ENCODE measurements at regions not wholly inside any gene's neighbourhood (a gene's known extent, or its start where the extent isn't known, plus 50 kb on each side); places are given as distances from the start of the nearest gene placed in this dataset.

GRCh38 chr12:124448955-124449622 lies 118.3 kb downstream of the NCOR2 start:
- no peak overlapping the region for H3K4me3 ChIP-seq (ENCODE audit: low read depth, low read length)
- no peak for TF ChIP-seq CTCF (IDR thresholded peaks at IDR 0.05; ENCODE audit: insufficient read depth, low read length)
- no peak for DNase-seq (ENCODE audit: low read depth)

- no peak for DNase-seq (ENCODE audit: low read depth)
- TF ChIP-seq CTCF (IDR thresholded peaks at IDR 0.05; ENCODE audit: insufficient read depth, low read length) = no peak
- H3K4me3 ChIP-seq (ENCODE audit: low read depth, low read length) = no peak overlapping the region
Observed at GRCh38 chr12:124448241-124448954, 119.0 kb downstream of the NCOR2 start.

GRCh38 chr12:124446364-124446763 lies 121.0 kb downstream of the NCOR2 start:
- no peak overlapping the region for H3K4me3 ChIP-seq (ENCODE audit: low read depth, low read length)
- TF ChIP-seq CTCF (IDR thresholded peaks at IDR 0.05; ENCODE audit: insufficient read depth, low read length) = no peak
- no peak for DNase-seq (ENCODE audit: low read depth)

- no peak overlapping the region for H3K4me3 ChIP-seq (ENCODE audit: low read depth, low read length)
- TF ChIP-seq CTCF (IDR thresholded peaks at IDR 0.05; ENCODE audit: insufficient read depth, low read length) = no peak
- no peak for DNase-seq (ENCODE audit: low read depth)
Observed at GRCh38 chr12:124445826-124446225, 121.6 kb downstream of the NCOR2 start.

GRCh38 chr12:124445121-124445718 lies 122.2 kb downstream of the NCOR2 start:
- H3K4me3 ChIP-seq (ENCODE audit: low read depth, low read length) = no peak overlapping the region
- no peak for TF ChIP-seq CTCF (IDR thresholded peaks at IDR 0.05; ENCODE audit: insufficient read depth, low read length)
- no peak for DNase-seq (ENCODE audit: low read depth)

GRCh38 chr12:124443931-124444712 lies 123.3 kb downstream of the NCOR2 start:
- DNase-seq (ENCODE audit: low read depth) = no peak
- no peak overlapping the region for H3K4me3 ChIP-seq (ENCODE audit: low read depth, low read length)
- no peak for TF ChIP-seq CTCF (IDR thresholded peaks at IDR 0.05; ENCODE audit: insufficient read depth, low read length)
